GM21381 (cell line): ENCODE measurements at regions not wholly inside any gene's neighbourhood (a gene's known extent, or its start where the extent isn't known, plus 50 kb on each side); places are given as distances from the start of the nearest gene placed in this dataset.

Experiments
- ATAC-seq: cut with Tn5 transposase; IDR thresholded peaks from one replicate; pipeline ENCODE4 v1.9.1; 2021; ENCODE audit warnings: mild to moderate bottlenecking, moderate library complexity; ENCODE audit not compliant: unreplicated experiment

- no peak for ATAC-seq
These were observed 202.5 kb upstream of the CHRM2 start for GRCh38 chr7:136665878-136666509.

GRCh38 chr7:136664537-136664936, 203.9 kb upstream of the CHRM2 start:
- ATAC-seq = no peak

GRCh38 chr7:136657482-136657921, 210.9 kb upstream of the CHRM2 start:
- ATAC-seq = no peak

GRCh38 chr7:136656516-136656915, 211.9 kb upstream of the CHRM2 start:
- ATAC-seq = no peak

GRCh38 chr7:136655414-136655813, 213.0 kb upstream of the CHRM2 start:
- no peak for ATAC-seq

GRCh38 chr7:136654406-136654805, 214.0 kb upstream of the CHRM2 start:
- ATAC-seq = no peak

GRCh38 chr7:136652635-136653370, 215.6 kb upstream of the CHRM2 start:
- ATAC-seq = no peak

GRCh38 chr7:136640977-136641376, 227.5 kb upstream of the CHRM2 start:
- ATAC-seq = no peak

GRCh38 chr7:136637813-136638212, 230.6 kb upstream of the CHRM2 start:
- no peak for ATAC-seq

GRCh38 chr7:136635751-136636150, 232.7 kb upstream of the CHRM2 start:
- no peak for ATAC-seq

- ATAC-seq = no peak
These were observed 249.6 kb upstream of the CHRM2 start for GRCh38 chr7:136618818-136619217.

GRCh38 chr7:136617176-136617575, 251.3 kb upstream of the CHRM2 start:
- ATAC-seq = no peak

- ATAC-seq = no peak
These were observed 262.7 kb upstream of the CHRM2 start for GRCh38 chr7:136605532-136606329.

GRCh38 chr7:136601772-136602171, 266.7 kb upstream of the CHRM2 start:
- ATAC-seq = no peak

- no peak for ATAC-seq
These were observed 268.0 kb upstream of the CHRM2 start for GRCh38 chr7:136600475-136600874.

- no peak for ATAC-seq
These were observed 273.7 kb upstream of the CHRM2 start for GRCh38 chr7:136594739-136595144.

- ATAC-seq = no peak
These were observed 280.2 kb upstream of the CHRM2 start for GRCh38 chr7:136588216-136588615.

GRCh38 chr7:136585954-136586670, 282.3 kb upstream of the CHRM2 start:
- no peak for ATAC-seq

GRCh38 chr7:136566491-136566890, 302.0 kb upstream of the CHRM2 start:
- ATAC-seq = no peak

- no peak for ATAC-seq
These were observed 312.5 kb upstream of the CHRM2 start for GRCh38 chr7:136555933-136556332.

GRCh38 chr7:136551618-136552017, 316.8 kb upstream of the CHRM2 start:
- no peak for ATAC-seq
